GM23248 (cell line): ENCODE measurements at regions not wholly inside any gene's neighbourhood (a gene's known extent, or its start where the extent isn't known, plus 50 kb on each side); places are given as distances from the start of the nearest gene placed in this dataset.

Experiments
- EZH2 ChIP-seq: fragments of 200-600 bp; sonication (generic); IDR thresholded peaks from 2 replicates; pipeline ENCODE4 v1.6.1; 2018; ENCODE audit warnings: antibody characterized with exemption, mild to moderate bottlenecking; ENCODE audit not compliant: insufficient read depth, poor library complexity, severe bottlenecking
- EZH2phosphoT487 ChIP-seq: fragments of 200-600 bp; sonication (generic); IDR thresholded peaks from 2 replicates; pipeline ENCODE4 v1.6.1; 2018; ENCODE audit warnings: antibody characterized with exemption, moderate library complexity, mild to moderate bottlenecking, low read depth; ENCODE audit not compliant: insufficient read depth

DNA sequence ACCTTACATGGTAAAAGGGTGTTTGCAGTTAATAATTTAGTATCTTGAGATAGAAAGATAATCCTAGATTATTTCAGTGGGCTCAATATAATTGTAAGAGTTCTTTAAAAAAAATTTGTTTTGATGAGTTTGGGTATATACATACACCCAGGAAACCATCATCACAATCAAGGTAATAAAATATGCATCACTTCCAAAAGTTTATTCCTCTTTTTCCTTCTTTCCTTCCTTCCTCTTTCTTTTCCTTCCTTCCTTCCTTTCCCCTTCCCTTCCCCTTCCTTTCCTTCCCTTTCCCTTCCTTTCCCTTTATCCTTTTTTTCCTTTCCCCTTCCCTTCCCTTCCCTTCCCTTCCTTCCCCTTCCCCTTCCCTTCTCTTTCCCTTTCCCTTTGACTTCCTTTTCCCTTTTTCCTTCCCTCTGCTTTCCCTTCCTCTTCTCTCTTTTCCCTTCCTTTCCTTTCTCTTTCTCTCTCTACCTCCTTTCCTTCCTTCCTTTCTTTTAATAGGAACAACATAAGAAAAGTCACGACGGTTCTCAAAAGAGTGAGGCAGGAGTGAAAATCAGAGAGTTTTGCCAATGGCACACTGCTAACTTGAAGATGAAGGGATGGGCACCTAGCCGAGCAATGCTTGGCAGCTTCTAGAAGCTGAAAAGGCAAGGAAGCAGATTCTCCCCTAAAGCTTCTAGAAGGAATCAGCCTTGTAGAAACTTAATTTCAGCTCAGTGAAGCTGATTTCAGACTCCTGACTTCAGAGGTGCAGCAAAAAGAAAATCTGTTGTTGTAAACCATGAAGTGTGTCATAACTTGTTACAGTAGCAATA, 2050.2 kb upstream of the AGA start:
- TF ChIP-seq EZH2: no peak
- no peak for TF ChIP-seq EZH2phosphoT487
